Epithelial cell of proximal tubule (primary cell): ENCODE measurements at regions not wholly inside any gene's neighbourhood (a gene's known extent, or its start where the extent isn't known, plus 50 kb on each side); places are given as distances from the start of the nearest gene placed in this dataset.
"Not testable (repeated sequence)": the region's sequence is repeated elsewhere in the genome, so short reads cannot be mapped to it uniquely, and the experiment has no call there.

Experiments used
- DNase-seq: peaks from one replicate; pipeline ENCODE4 v3.0.0-alpha.2; 2011; ENCODE audit warnings: low read depth
- H3K4me3 ChIP-seq: 2 replicates; pipeline ENCODE4 v1.5.1; 2011; ENCODE audit warnings: low read depth, mild to moderate bottlenecking, low read length
- CTCF ChIP-seq: conservative IDR thresholded peaks from 2 replicates; pipeline ENCODE4 v1.5.1; 2012; ENCODE audit warnings: low read depth, mild to moderate bottlenecking, low read length

GRCh38 chr15:56794553-56795329, 61.4 kb upstream of the ZNF280D start:
- DNase-seq: no peak
- H3K4me3 ChIP-seq: no peak overlapping the region
- no peak for TF ChIP-seq CTCF

- no peak for DNase-seq
- TF ChIP-seq CTCF: no peak
- H3K4me3 ChIP-seq: no peak overlapping the region
These were observed 60.9 kb upstream of the ZNF280D start for GRCh38 chr15:56794165-56794552.

GRCh38 chr15:56792211-56792610, 58.9 kb upstream of the ZNF280D start:
- no peak for DNase-seq
- no peak overlapping the region for H3K4me3 ChIP-seq
- TF ChIP-seq CTCF: no peak

GRCh38 chr15:56791521-56791920, 58.2 kb upstream of the ZNF280D start:
- not testable (repeated sequence) for H3K4me3 ChIP-seq, DNase-seq

- no peak overlapping the region for H3K4me3 ChIP-seq
- no peak for DNase-seq
- no peak for TF ChIP-seq CTCF
These were observed 55.0 kb upstream of the ZNF280D start for GRCh38 chr15:56788359-56788758.

GRCh38 chr15:56786966-56787365, 53.7 kb upstream of the ZNF280D start:
- no peak overlapping the region for H3K4me3 ChIP-seq
- no peak for TF ChIP-seq CTCF
- no peak for DNase-seq

- TF ChIP-seq CTCF: no peak
- no peak for DNase-seq
- H3K4me3 ChIP-seq: no peak overlapping the region
These were observed 50.8 kb upstream of the ZNF280D start for GRCh38 chr15:56783857-56784661.
